Fibroblast of skin of scalp (primary cell): ENCODE measurements at regions not wholly inside any gene's neighbourhood (a gene's known extent, or its start where the extent isn't known, plus 50 kb on each side); places are given as distances from the start of the nearest gene placed in this dataset.
A peak's percentile ranks its signal among the peaks of the same experiment; 100 is the strongest.
"Not testable (repeated sequence)": the region's sequence is repeated elsewhere in the genome, so short reads cannot be mapped to it uniquely, and the experiment has no call there.

Experiments
- DNase-seq: peaks from one replicate; pipeline ENCODE4 v3.0.0-alpha.2; 2013

DNA sequence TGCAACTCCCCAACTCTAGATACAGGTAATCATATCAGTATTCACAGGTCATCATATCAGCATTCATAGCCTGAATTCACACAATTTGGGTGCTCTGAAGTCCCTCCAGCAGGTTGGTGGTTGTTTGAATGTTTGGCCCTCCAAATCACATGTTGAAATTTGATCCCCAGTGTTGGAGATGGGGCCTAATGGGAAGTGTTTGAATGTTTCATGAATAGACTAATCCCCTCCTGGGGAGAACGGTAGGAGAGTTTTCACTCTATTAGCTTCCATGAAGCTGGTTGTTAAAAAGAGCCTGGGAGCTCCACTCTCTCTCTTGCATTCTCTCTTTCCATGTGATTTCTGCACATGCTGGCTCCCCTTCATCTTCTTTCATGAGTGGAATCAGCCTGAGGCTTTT is 288.6 kb upstream of the PCDH9 start:
- peak; percentile 8 for DNase-seq

DNA sequence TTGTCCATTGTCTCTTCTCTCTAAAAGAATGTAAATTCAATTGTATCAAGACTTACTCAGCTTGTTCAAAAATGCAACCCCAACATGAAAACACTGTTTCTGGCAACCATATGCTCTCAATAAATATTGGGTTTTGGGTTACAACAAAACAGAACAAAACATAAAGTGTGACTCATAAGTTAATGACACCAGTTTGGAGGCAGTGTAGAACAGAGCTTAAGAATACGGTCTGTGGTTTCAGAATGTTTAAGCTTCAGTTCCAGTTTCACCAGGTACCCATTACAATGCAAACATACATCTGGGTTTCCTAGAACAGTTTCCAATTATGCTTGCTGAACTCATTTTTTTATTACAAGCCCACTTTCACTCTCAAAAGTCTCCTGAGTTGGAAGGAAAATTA is 285.8 kb upstream of the PCDH9 start:
- peak; percentile 52 for DNase-seq

DNA sequence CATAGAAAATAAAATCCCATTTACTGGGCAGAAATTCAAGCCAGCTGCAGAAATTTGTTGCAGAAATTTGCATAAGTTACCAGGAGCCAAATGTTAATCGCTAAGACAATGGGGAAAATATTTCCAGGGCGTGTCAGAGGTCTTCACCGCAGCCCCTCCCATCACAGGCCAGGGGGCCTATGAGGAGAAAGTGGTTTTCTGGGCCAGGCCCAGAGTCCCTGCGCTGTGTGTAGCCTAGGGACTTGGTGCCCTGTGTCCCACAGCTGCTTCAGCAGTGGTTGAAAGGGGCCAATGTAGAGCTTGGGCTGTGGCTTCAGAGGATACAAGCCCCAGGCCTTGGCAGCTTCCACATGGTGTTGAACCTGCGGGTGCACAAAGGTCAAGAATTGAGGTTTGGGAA is 278.9 kb upstream of the PCDH9 start:
- DNase-seq = peak; percentile 2

DNA sequence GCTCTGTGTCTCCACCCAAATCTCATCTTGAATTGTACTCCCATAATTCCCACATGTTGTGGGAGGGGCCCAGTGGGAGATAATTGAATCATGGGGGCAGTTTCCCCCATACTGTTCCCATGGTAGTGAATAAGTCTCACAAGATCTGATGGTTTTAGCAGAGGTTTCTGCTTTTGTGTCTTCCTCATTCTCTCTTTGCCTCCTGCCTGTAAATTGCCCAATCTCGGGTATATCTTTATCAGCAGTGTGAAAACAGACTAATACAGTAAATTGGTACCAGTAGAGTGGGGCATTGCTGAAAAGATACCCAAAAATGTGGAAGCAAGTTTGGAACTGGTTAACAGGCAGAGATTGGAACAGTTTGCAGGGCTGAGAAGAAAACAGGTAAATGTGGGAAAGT is 278.1 kb upstream of the PCDH9 start:
- DNase-seq = not testable (repeated sequence)

DNA sequence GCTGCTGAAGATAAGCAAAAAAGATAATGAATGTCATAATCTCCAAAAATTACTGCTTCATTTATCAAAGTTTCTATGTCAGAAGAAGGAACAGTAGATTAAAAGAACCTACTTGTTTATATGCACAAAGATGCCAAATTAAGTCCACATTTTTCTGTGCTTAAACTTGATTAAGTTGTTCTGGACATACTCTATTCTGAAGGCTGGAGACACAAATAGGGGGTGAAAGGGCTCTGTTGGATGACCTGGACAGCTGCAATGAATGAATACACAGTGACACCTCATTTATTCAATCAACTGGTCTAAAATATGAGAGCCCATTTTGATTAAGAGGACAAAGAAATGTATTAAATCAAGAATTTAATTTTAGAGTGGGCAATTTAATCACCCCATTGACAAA is 276.3 kb upstream of the PCDH9 start:
- DNase-seq = no peak

DNA sequence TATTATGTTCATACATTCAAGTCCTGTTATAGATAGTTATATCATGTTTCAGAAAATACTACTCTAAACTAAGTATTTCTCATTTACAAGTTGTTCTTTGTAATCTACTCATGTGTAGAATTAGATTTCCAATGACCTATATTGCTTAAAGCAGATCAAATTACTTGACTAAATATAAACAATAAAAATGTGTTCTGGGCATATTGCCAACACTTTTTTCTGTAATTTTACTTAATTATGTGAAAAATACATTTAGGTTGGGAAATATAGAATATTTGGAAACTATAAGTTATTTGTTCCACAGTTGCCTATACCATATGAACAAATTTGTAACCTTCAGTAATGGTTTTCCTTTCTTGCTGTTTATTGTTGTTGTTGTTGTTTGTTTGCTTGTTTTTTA is 275.2 kb upstream of the PCDH9 start:
- no peak for DNase-seq

DNA sequence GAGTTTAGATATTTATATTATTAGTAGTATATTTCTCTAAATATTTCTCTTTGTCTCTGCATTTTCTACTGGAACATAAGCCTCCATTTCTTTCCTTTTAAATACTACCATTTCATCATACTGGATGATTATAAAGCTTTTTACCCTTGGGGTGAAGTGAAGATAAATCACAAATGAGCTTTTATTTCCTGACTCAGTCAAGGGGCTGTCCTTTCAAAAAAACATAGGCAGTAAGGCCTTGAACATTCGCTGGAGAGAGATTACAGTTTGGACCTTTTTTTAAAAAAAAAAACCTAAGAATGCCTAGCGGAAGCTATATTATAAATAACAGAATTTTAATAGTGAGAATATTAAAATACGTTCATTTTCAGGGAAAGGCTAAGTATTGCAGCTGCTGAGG is 268.8 kb upstream of the PCDH9 start:
- DNase-seq = no peak

DNA sequence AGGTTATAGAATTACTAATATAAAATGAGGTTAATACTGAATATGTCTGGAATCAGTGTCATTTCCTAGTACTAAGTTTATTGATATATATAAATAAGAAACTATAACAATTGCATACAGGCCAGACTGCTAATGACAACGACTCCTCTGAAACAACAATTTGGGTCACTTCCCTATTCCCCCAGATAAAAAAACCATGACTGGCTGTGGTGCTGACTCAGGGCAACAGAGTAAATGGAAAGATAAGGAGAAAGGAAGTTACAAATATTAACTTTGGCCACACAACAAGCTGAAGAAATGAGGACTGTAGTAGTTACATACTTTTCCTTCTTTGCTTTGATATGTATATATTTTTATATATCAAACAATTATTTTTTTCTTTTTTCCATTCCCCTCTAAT is 263.7 kb upstream of the PCDH9 start:
- DNase-seq = no peak

DNA sequence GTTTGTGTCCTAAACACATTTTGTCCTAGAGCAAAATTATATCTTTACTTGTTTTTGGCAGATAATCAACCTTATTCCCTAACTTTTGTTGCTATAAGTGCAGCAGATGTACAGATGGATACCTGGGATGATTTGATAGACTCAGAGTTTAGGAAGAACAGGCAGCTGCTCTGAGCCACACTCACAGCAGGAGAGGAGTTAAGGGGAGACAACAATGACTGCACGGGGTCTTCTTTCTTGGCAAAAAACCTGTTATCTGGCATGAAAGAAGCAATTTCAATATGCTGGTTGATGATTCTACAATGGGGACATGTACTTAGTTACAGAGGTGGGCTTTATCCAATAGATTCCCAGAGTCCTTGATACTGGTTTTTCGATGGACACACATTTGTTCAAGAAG is 258.9 kb upstream of the PCDH9 start:
- no peak for DNase-seq

DNA sequence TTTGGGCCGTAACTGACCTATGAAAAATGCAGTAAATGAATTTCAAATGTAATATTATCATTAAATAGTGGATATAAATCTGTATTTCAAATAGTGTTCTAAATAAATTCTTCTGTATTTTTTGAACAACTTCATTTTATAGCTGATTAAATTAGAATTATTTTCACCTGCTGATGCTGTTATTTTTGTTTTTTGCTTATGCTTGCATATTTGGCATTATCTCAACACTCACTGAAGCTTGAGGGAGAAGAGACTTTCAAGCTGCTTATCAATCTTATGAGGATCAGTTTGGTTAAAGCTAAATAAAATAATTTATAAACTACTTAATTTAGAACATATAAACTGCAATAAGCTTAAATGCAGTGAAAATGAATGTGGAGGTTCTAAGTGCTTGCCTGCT is 251.3 kb upstream of the PCDH9 start:
- DNase-seq = no peak

DNA sequence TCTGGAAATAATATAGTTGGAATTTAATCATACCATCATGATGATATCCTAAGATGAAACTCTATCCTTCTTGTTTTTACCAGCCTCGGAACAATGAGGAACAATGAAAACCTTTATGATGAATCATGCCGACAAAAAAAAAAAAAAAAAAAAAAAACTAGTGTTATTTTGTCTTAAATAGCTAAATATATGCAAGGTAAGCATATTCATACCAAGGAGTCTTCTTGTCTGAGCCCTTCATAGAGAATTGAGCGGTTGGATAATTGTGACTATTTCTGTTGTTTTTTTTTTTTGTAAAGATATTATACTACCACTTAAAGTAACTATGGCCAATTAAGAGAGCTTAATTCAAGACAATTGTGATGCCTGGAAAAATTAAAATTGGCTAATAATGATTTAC is 244.0 kb upstream of the PCDH9 start:
- DNase-seq = no peak

DNA sequence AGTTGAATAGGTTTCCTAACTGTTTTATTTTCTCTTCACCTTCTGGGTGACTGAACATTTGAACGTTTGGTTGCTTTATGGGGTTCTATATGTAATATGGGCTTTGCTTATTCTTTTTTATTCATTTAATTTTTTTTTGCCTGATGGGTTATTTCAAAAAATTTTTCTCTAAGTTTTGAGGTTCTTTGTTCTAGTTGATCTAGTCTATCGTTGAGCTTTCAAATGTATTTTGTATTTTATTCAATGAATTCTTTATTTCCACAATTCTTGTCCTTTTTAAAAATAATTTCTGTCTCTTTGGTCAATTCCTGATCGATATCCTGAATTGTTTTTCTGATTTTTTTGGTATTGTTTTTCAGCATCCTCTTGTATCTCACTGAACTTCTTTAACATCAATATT is 239.5 kb upstream of the PCDH9 start:
- DNase-seq = no peak

DNA sequence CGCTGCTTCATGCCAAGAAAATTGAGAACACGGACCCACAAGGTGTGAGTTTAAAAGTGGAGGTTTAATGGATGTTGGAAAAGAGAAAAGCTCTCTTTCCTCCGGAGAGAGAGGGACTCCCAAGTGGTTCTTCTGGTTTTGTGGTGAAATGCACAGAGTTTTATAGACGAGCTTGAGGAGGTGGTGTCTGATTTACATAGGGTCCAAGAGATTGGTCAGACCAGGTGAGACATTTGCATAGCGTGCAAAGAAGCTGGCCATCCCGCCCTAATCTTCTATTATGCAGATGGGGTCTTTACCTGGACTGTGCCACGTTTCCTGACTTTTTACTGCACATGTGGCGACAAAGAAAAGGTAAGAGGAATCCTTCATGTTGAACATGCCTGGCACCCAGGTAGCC is 236.4 kb upstream of the PCDH9 start:
- DNase-seq = no peak

DNA sequence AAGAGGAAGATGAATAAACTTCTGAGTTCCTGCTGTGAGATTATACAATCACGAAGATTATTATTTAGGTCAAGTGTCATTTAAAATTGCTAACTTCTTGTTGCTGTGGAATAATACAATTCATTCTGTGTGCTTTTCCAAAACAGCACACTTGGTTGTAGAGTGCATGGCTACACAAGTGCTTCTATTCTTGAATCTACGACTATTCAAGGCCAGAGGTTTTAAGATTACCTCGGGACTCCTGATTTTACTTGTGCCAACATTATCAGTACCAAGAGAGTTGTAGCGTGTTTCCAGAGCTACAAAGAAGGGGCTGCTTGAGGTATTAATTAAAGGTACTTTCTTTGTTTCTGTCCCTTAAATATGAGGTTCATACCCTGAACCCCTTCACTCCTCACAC is 234.0 kb upstream of the PCDH9 start:
- no peak for DNase-seq

DNA sequence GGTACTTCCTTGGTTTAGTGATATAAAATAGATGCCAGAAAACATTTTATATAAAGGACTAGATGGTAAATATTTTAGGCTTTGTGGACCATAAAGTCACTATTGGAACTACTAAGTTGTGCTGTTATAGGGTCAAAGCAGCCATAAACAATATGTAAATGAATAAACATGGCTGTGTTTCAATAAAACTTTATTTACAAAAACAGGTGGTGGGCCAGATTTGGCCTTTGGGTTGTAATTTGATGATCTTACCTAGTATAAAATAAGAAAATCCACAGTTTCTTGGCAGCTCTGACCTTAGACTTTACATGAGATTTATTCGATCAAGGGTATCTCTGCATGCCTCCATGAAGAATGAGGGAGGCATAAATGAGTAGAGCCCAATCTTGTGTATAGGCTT is 232.0 kb upstream of the PCDH9 start:
- DNase-seq = no peak

DNA sequence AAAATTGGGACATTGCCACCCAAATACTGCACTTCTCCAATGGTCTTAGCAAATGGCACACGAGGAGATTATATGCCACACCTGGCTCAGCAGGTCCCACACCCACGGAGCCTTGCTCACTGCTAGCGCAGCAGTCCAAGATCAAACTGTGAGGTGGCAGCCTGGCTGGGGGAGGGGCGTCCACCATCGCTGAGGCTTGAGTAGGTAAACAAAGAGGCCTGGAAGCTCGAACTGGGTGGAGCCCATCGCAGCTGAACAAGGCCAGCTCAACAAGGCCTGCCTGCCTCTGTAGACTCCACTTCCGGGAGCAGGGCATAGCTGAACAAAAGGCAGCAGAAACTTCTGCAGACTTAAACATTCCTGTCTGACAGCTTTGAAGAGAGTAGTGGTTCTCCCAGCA is 222.4 kb upstream of the PCDH9 start:
- DNase-seq = not testable (repeated sequence)

DNA sequence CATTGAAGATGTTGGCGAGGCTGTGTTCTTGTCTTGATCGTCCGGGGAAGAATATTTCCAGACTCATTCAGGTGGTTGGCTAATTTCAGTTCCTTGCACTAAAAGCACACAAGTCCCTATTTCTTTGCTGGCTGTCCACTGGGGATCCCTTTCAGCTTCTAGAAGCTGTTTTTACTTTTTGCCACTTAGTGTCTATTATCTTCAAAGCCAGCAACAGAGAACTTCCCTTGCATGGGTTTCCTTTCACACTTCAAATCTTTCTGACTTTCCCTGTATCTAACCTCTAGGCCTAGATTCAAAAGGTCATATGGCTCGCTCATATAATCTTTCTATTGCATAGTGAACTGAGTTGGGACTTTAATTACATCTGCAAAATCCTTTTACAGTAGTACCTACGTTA is 215.3 kb upstream of the PCDH9 start:
- no peak for DNase-seq

DNA sequence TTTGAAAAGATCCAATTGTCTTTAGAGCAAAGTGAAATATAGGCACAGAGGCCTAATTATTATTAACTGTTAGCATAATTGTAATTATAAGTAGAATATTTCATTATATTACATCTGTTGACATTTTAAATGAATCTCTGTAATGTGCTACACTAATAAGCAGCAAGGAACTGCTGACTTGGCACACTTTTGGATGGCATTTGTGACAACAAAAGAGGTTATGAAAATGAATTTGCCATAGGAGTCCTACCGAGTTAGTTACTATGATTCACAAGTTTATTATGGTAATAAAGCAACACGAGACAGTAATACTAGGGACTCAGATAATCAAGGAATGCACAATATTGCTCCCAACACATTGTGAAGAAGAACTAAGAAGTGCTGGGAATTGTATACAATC is 213.8 kb upstream of the PCDH9 start:
- DNase-seq = no peak

DNA sequence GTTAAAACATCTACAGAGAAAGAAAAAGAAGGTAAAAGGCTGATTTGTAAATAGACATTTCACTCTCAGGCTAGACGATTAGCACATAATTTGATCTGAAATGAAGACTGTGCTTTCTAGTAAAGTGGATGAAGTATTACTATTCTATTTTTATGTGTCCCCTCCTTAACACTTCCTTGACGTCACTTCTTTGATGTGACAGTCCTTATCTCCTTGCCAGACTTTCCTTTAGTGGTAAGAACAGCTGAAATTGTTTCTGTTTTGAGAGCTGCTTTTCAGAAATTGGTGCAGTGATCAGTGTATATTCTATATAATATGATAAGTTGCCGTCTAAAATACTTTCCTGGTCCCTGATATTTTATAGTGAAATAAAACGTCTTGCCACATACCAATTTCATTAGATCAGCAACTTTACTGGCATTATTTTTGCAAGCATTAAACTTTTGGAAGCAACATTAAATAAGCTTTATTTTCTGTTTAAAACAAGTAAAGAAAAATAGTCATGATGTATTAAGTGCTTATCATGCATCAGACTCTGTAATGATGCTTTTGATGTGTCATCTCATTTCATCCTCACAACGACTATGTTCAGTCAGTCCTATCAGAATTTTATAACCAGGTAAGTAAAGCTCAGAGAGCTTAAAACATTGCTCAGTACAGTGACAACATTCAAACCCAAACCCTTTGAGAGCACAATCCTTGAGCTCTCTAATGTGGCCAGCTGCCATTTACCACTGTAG is 210.3 kb upstream of the PCDH9 start:
- no peak for DNase-seq

DNA sequence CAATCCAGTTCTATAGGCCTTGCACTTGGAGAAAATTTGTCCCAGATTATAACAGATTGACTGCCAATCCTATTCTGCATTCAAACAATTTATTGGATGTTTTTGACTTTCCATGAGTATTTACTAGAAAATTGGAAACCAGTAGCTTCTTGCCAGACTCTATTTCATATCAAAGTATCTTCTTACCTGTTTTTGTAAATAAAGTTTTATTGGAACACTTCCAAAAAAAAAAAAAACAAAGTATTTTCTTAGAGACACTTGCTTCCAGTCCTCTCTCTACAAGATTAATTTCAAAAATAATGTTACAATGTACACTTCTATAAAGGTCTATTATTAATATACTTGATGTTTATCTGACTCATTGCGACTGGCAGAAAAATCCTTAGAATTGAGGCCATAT is 209.2 kb upstream of the PCDH9 start:
- DNase-seq = no peak

DNA sequence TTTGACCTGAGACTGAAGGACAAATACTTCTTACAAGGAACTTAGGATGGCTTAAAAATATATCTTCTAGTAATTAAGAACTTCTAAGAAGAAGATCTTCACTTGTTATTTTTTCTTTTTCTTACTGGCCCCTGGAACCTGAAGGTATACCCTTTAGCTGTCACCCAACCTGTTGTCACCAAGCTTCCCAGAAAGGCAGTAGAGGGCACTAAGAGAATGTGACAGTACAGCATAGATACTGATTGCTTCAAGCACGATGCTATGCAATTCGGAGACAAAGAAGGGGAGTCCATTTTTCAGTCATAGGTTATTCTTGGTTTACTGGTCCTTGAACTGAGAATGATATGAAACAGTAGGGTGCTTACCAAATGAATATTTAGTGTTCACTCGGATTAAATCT is 208.3 kb upstream of the PCDH9 start:
- peak; percentile 13 for DNase-seq

DNA sequence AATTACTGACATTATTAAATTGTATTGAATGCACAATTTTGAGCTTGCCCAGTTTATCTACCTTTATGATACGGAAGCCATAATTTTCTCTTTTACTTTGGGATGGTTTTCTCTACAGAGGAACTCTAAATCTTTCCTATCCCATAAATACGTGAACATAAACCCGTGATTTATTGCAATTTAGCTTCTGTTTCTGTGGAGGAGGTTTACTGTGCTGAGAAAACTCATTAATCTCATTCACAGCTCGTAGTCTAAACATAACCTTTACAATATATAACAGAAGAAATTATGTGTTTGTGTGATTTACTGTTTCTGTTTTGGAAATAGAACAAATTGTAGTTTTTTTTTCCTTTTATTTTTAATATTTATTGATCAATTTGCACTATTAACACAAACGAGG is 207.1 kb upstream of the PCDH9 start:
- DNase-seq = no peak

DNA sequence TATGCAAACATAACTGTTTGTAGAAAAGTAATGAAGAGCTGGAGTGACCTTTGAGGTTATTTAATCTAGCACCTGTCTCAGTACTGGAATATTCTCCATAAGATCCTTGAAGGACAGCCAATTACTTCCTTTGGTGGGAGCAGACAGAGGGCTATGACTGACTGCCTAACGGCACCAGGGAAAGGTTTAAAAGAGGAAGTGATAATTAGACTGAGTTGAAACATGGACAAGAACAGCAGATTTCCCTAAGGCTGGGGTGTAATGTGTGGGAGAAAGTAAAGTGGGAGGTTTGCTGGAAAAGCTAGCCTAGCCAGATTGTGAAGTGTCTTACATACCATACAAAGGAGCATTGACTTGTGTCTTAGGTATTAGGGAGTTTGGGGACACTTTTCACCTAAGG is 191.3 kb upstream of the PCDH9 start:
- DNase-seq = no peak

DNA sequence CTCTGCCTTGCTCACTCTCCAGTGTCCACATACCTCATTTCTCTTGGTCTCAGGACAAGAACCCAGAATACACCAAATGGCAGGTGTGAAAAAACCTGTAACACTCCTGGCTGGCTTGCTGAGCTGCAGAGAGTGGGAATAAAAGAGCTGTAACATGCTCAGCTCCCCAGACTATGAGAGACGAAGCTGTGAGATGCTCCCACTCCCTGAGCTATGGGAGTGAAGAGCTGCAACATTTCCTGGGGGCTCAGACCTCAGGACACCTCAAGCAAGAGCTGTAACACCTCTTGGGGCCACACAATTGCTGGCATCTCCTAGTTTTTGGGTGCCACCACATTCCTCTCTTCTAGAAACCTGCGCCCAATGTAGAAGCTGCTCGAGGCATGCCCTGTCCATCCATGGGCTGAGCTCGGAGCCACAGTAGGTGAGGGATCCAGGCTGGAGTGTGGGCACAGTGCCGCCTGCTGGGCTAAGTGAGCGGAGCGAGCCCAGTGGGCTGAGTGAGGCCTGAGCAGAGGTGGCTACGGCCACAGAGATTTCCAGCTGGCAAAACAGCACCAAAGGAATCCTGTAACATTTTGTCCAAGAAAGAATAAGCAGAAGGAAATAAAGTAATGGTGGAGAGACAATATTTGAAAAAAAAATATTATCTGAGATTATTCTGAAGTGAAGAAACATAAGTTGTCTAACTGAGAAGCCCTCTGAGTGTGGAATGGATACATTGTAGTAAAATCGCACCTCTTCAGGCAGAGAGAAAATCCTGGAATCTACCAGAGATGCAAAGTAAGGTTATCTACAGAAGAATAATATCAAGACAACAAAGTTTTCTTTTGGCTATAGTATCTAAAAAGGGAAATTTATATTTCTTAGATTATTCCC is 186.2 kb upstream of the PCDH9 start:
- peak; percentile 2 for DNase-seq
